Neural progenitor cell (in vitro differentiated cells): ENCODE measurements at regions not wholly inside any gene's neighbourhood (a gene's known extent, or its start where the extent isn't known, plus 50 kb on each side); places are given as distances from the start of the nearest gene placed in this dataset.
"Not testable (repeated sequence)": the region's sequence is repeated elsewhere in the genome, so short reads cannot be mapped to it uniquely, and the experiment has no call there.

Source experiments
- DNase-seq: peaks from one replicate; pipeline ENCODE4 v3.0.0-alpha.2; 2016; ENCODE audit warnings: low spot score
- H2AFZ ChIP-seq: fragments of 200-600 bp; sonication (generic); replicated peaks from 2 replicates; pipeline ENCODE4 v1.6.1; 2016; ENCODE audit warnings: antibody characterized with exemption
- H3F3A ChIP-seq: fragments of 200-600 bp; sonication (generic); 2 replicates; pipeline ENCODE4 v1.6.1; 2016; ENCODE audit warnings: antibody characterized with exemption, low read depth
- H3K27ac ChIP-seq: fragments of 200-600 bp; sonication (generic); 2 replicates; pipeline ENCODE4 v1.5.1; 2016; ENCODE audit warnings: mild to moderate bottlenecking
- H3K27me3 ChIP-seq: fragments of 200-600 bp; sonication (generic); 2 replicates; pipeline ENCODE4 v1.6.1; 2016; ENCODE audit warnings: mild to moderate bottlenecking, moderate library complexity
- H3K36me3 ChIP-seq: fragments of 200-600 bp; sonication (generic); 2 replicates; pipeline ENCODE4 v1.5.1; 2016
- H3K4me1 ChIP-seq: fragments of 200-600 bp; sonication (generic); 2 replicates; pipeline ENCODE4 v1.6.1; 2016; ENCODE audit warnings: mixed run types
- H3K4me2 ChIP-seq: fragments of 200-600 bp; sonication (generic); 2 replicates; pipeline ENCODE4 v1.6.1; 2016
- H3K4me3 ChIP-seq: fragments of 200-600 bp; sonication (generic); 2 replicates; pipeline ENCODE4 v1.5.1; 2016
- H3K79me2 ChIP-seq: fragments of 200-600 bp; sonication (generic); 2 replicates; pipeline ENCODE4 v1.6.1; 2016; ENCODE audit warnings: low read depth
- H3K9ac ChIP-seq: fragments of 200-600 bp; sonication (generic); 2 replicates; pipeline ENCODE4 v1.6.1; 2016
- H3K9me3 ChIP-seq: fragments of 200-600 bp; sonication (generic); 2 replicates; pipeline ENCODE4 v1.5.1; 2016; ENCODE audit warnings: low read depth
- H4K20me1 ChIP-seq: fragments of 200-600 bp; sonication (generic); 2 replicates; pipeline ENCODE4 v1.6.1; 2016; ENCODE audit warnings: low read depth
- H3K27ac Mint-ChIP-seq: 3 replicates; pipeline ENCODE4 v1.8.0; 2021; ENCODE audit warnings: mixed read lengths
- H3K27me3 Mint-ChIP-seq: 2 replicates; pipeline ENCODE4 v1.8.0; 2022; ENCODE audit warnings: low read depth, mild to moderate bottlenecking, inconsistent platforms, moderate library complexity, mixed read lengths; ENCODE audit not compliant: insufficient read depth
- H3K36me3 Mint-ChIP-seq: 3 replicates; pipeline ENCODE4 v1.8.0; 2021; ENCODE audit warnings: mixed read lengths
- H3K4me1 Mint-ChIP-seq: 3 replicates; pipeline ENCODE4 v1.8.0; 2021; ENCODE audit warnings: mixed read lengths
- H3K4me3 Mint-ChIP-seq: 3 replicates; pipeline ENCODE4 v1.8.0; 2021; ENCODE audit warnings: mild to moderate bottlenecking, moderate library complexity, mixed read lengths
- H3K9me3 Mint-ChIP-seq: 3 replicates; pipeline ENCODE4 v1.8.0; 2020; ENCODE audit warnings: mixed read lengths
- CTCF ChIP-seq: fragments of 200-600 bp; sonication (generic); IDR thresholded peaks from 2 replicates; pipeline ENCODE4 v1.5.1; 2017; ENCODE audit warnings: antibody characterized with exemption, mild to moderate bottlenecking
- EZH2 ChIP-seq: fragments of 200-600 bp; sonication (generic); IDR thresholded peaks from 2 replicates; pipeline ENCODE4 v1.6.1; 2017; ENCODE audit warnings: antibody characterized with exemption, mild to moderate bottlenecking, moderate library complexity
- EZH2phosphoT487 ChIP-seq: fragments of 200-600 bp; sonication (generic); IDR thresholded peaks from 2 replicates; pipeline ENCODE4 v1.6.1; 2017; ENCODE audit warnings: antibody characterized with exemption

- H2AFZ ChIP-seq, H3K4me1 ChIP-seq, H3K27me3 Mint-ChIP-seq, H3K9ac ChIP-seq, H3K4me2 ChIP-seq, H3K27ac ChIP-seq, H4K20me1 ChIP-seq, H3K79me2 ChIP-seq, H3K27ac Mint-ChIP-seq, H3K9me3 ChIP-seq, H3K36me3 Mint-ChIP-seq, H3K4me3 ChIP-seq, DNase-seq, H3K27me3 ChIP-seq, H3K36me3 ChIP-seq, H3K4me3 Mint-ChIP-seq, H3F3A ChIP-seq: not testable (repeated sequence)
- peaks cover 11% of the 10 kb centered on the region for H3K4me1 Mint-ChIP-seq
- peaks cover 31% of the 10 kb centered on the region for H3K9me3 Mint-ChIP-seq
These were observed 53.1 kb upstream of the TMEM252 start for GRCh38 chr9:68593760-68594159.

GRCh38 chr9:68595868-68596267, 55.2 kb upstream of the TMEM252 start:
- Histone ChIP-seq H3K9me3 (no peaks in the 10 kb centered on the region), H3K27ac (no peak overlapping the region), H3K4me1 (no peaks in the 10 kb centered on the region), H2AFZ (no peak overlapping the region), H3K4me2 (no peak overlapping the region), H4K20me1 (no peaks in the 10 kb centered on the region), H3K4me3 (no peak overlapping the region), H3K27me3 (peaks cover 1% of the 10 kb centered on the region), H3K36me3 (no peaks in the 10 kb centered on the region), H3K9ac (no peak overlapping the region), H3F3A (no peaks in the 10 kb centered on the region), H3K79me2 (no peaks in the 10 kb centered on the region)
- no peak for DNase-seq
- peaks cover 13% of the 10 kb centered on the region for H3K9me3 Mint-ChIP-seq
- peaks cover 11% of the 10 kb centered on the region for H3K4me1 Mint-ChIP-seq
- no peak overlapping the region for H3K4me3 Mint-ChIP-seq
- no peak for TF ChIP-seq EZH2phosphoT487
- TF ChIP-seq EZH2 = no peak
- TF ChIP-seq CTCF = no peak
- peaks cover 3% of the 10 kb centered on the region for H3K27me3 Mint-ChIP-seq
- no peaks in the 10 kb centered on the region for H3K36me3 Mint-ChIP-seq
- no peak overlapping the region for H3K27ac Mint-ChIP-seq

GRCh38 chr9:68597362-68597997, 56.8 kb upstream of the TMEM252 start:
- Histone ChIP-seq H3K79me2 (no peaks in the 10 kb centered on the region), H2AFZ (no peak overlapping the region), H3K36me3 (no peaks in the 10 kb centered on the region), H3K4me2 (no peak overlapping the region), H3K27ac (no peak overlapping the region), H3K9ac (no peak overlapping the region), H3F3A (no peaks in the 10 kb centered on the region), H3K27me3 (peaks cover 14% of the 10 kb centered on the region), H3K4me1 (no peaks in the 10 kb centered on the region), H3K4me3 (no peak overlapping the region), H3K9me3 (no peaks in the 10 kb centered on the region), H4K20me1 (no peaks in the 10 kb centered on the region)
- H3K27me3 Mint-ChIP-seq = peaks cover 5% of the 10 kb centered on the region
- DNase-seq = no peak
- H3K9me3 Mint-ChIP-seq = peaks cover 8% of the 10 kb centered on the region
- TF ChIP-seq EZH2 (no peak), CTCF (no peak), EZH2phosphoT487 (no peak)
- no peaks in the 10 kb centered on the region for H3K36me3 Mint-ChIP-seq
- H3K27ac Mint-ChIP-seq = no peak overlapping the region
- peaks cover 11% of the 10 kb centered on the region for H3K4me1 Mint-ChIP-seq
- no peak overlapping the region for H3K4me3 Mint-ChIP-seq

GRCh38 chr9:68599826-68600225, 59.1 kb upstream of the TMEM252 start:
- H3K9ac ChIP-seq = no peak overlapping the region
- H3K79me2 ChIP-seq = no peaks in the 10 kb centered on the region
- TF ChIP-seq EZH2phosphoT487 (no peak), EZH2 (no peak), CTCF (no peak)
- H3K27ac ChIP-seq = no peak overlapping the region
- H4K20me1 ChIP-seq = no peaks in the 10 kb centered on the region
- no peaks in the 10 kb centered on the region for H3F3A ChIP-seq
- Mint-ChIP-seq H3K4me1 (peaks cover 11% of the 10 kb centered on the region), H3K27ac (no peak overlapping the region), H3K36me3 (no peaks in the 10 kb centered on the region), H3K9me3 (peaks cover 4% of the 10 kb centered on the region), H3K4me3 (no peak overlapping the region), H3K27me3 (peaks cover 6% of the 10 kb centered on the region)
- no peak overlapping the region for H3K4me2 ChIP-seq
- H3K4me3 ChIP-seq = no peak overlapping the region
- peaks cover 30% of the 10 kb centered on the region for H3K27me3 ChIP-seq
- H3K4me1 ChIP-seq = no peaks in the 10 kb centered on the region
- no peak overlapping the region for H2AFZ ChIP-seq
- no peaks in the 10 kb centered on the region for H3K36me3 ChIP-seq
- H3K9me3 ChIP-seq = no peaks in the 10 kb centered on the region
- no peak for DNase-seq
